ENCODE measurements at regions not wholly inside any gene's neighbourhood (a gene's known extent, or its start where the extent isn't known, plus 50 kb on each side); places are given as distances from the start of the nearest gene placed in this dataset.
"Not testable (repeated sequence)": the region's sequence is repeated elsewhere in the genome, so short reads cannot be mapped to it uniquely, and the experiment has no call there.

DNA sequence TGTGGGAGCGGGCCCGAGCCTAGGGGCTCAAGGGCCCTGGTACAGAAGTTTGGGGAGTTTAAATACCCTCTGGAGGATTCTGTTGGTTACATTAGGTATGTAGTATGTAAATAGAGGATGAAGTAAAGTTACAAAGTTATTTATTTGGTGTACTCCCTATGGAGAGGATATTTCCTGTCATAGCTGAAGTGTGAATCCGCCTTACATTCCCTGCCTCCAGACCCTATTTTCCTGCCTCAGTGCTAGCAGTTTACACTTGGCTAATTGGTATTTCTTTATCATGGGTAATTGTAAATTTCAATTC, 60.6 kb upstream of the KLF14 start:
- no peak overlapping the region for H3K4me2 ChIP-seq (ENCODE audit: low read depth, low read length)
- H3K27ac ChIP-seq (ENCODE audit: low read length), result no peak overlapping the region
- H3K36me3 ChIP-seq (replicated peaks; ENCODE audit: insufficient read depth, low read length), result no peaks in the 10 kb centered on the region
- H3K9me3 ChIP-seq (replicated peaks; ENCODE audit: insufficient read depth, low read length), result no peaks in the 10 kb centered on the region
- no peak overlapping the region for H2AFZ ChIP-seq (ENCODE audit: low read length)
- H3K27me3 ChIP-seq (replicated peaks; ENCODE audit: insufficient read depth, low read length), result no peaks in the 10 kb centered on the region
- H4K20me1 ChIP-seq (ENCODE audit: insufficient read depth, low read length), result no peaks in the 10 kb centered on the region
- TF ChIP-seq EZH2 (optimal IDR thresholded peaks at IDR 0.05; ENCODE audit: low read depth, low read length), result no peak
- H3K79me2 ChIP-seq (ENCODE audit: low read length), result no peaks in the 10 kb centered on the region
- no peaks in the 10 kb centered on the region for H3K9me2 ChIP-seq (replicated peaks; ENCODE audit: insufficient read depth, low read length)
- no peak for DNase-seq
- H3F3A ChIP-seq (ENCODE audit: insufficient read depth, low read length), result no peaks in the 10 kb centered on the region
- H3K9ac ChIP-seq (ENCODE audit: low read length), result no peak overlapping the region
- H3K4me1 ChIP-seq (ENCODE audit: low read length), result no peaks in the 10 kb centered on the region
- H3K4me3 ChIP-seq (ENCODE audit: low read length), result no peak overlapping the region

GRCh38 chr7:130796425-130796824, 62.4 kb upstream of the KLF14 start:
- H3F3A ChIP-seq (ENCODE audit: insufficient read depth, low read length); H3K27ac ChIP-seq (ENCODE audit: low read length); H2AFZ ChIP-seq (ENCODE audit: low read length); H3K9me2 ChIP-seq (replicated peaks; ENCODE audit: insufficient read depth, low read length); H3K9me3 ChIP-seq (replicated peaks; ENCODE audit: insufficient read depth, low read length); DNase-seq; H3K79me2 ChIP-seq (ENCODE audit: low read length); H3K4me1 ChIP-seq (ENCODE audit: low read length); H3K9ac ChIP-seq (ENCODE audit: low read length); H3K36me3 ChIP-seq (replicated peaks; ENCODE audit: insufficient read depth, low read length); H4K20me1 ChIP-seq (ENCODE audit: insufficient read depth, low read length); H3K4me2 ChIP-seq (ENCODE audit: low read depth, low read length); H3K4me3 ChIP-seq (ENCODE audit: low read length); H3K27me3 ChIP-seq (replicated peaks; ENCODE audit: insufficient read depth, low read length): not testable (repeated sequence)

DNA sequence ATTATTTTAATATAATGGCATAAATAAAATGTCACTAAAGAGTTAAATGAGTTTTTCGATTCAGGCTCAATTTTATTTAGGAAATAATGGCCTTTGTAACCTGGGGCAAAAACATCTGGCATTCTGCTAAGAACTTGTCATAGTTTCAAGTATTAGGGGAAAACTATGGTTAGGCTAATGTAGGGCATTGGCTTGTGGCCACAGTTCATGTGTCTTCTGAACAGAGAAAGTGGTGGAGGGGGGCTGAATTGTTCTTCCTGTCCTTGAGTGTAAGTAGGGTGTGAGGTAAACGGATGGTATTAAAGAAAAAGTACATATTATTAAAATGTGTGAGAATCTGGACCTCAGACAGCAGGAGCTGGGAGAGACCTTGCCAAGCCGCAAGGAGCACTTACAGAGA, 69.1 kb upstream of the KLF14 start:
- H3K9me3 ChIP-seq (replicated peaks; ENCODE audit: insufficient read depth, low read length), result no peaks in the 10 kb centered on the region
- no peaks in the 10 kb centered on the region for H4K20me1 ChIP-seq (ENCODE audit: insufficient read depth, low read length)
- H3K27me3 ChIP-seq (replicated peaks; ENCODE audit: insufficient read depth, low read length), result no peaks in the 10 kb centered on the region

DNA sequence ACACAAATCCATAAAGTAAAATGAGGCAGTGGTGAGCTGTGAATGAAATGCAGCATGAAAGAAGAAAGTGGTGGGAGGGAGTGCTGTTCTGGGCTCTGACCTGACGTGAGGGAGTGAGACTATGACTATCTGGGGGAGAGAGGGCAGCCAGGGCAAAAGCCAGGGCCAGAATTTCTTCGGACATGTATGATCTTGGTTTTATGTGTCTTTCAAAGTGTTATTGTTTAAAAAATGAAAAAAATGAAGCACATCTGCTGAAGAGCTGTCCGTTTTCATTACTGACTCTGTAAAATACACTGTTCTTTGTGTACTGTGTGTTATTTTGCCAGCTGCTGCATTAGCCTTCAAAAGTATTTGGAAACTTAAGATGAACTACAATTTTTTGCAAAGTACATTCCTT, 70.2 kb upstream of the KLF14 start:
- Histone ChIP-seq H3F3A (ENCODE audit: insufficient read depth, low read length) (no peaks in the 10 kb centered on the region), H3K9me2 (replicated peaks; ENCODE audit: insufficient read depth, low read length) (no peaks in the 10 kb centered on the region), H3K9ac (ENCODE audit: low read length) (no peak overlapping the region), H2AFZ (ENCODE audit: low read length) (no peak overlapping the region), H3K4me3 (ENCODE audit: low read length) (no peak overlapping the region), H3K79me2 (ENCODE audit: low read length) (no peaks in the 10 kb centered on the region), H3K27me3 (replicated peaks; ENCODE audit: insufficient read depth, low read length) (no peaks in the 10 kb centered on the region), H4K20me1 (ENCODE audit: insufficient read depth, low read length) (no peaks in the 10 kb centered on the region), H3K4me2 (ENCODE audit: low read depth, low read length) (no peak overlapping the region), H3K36me3 (replicated peaks; ENCODE audit: insufficient read depth, low read length) (no peaks in the 10 kb centered on the region), H3K9me3 (replicated peaks; ENCODE audit: insufficient read depth, low read length) (no peaks in the 10 kb centered on the region), H3K27ac (ENCODE audit: low read length) (no peak overlapping the region), H3K4me1 (ENCODE audit: low read length) (no peaks in the 10 kb centered on the region)
- DNase-seq, result no peak
- TF ChIP-seq, protein P1, sequence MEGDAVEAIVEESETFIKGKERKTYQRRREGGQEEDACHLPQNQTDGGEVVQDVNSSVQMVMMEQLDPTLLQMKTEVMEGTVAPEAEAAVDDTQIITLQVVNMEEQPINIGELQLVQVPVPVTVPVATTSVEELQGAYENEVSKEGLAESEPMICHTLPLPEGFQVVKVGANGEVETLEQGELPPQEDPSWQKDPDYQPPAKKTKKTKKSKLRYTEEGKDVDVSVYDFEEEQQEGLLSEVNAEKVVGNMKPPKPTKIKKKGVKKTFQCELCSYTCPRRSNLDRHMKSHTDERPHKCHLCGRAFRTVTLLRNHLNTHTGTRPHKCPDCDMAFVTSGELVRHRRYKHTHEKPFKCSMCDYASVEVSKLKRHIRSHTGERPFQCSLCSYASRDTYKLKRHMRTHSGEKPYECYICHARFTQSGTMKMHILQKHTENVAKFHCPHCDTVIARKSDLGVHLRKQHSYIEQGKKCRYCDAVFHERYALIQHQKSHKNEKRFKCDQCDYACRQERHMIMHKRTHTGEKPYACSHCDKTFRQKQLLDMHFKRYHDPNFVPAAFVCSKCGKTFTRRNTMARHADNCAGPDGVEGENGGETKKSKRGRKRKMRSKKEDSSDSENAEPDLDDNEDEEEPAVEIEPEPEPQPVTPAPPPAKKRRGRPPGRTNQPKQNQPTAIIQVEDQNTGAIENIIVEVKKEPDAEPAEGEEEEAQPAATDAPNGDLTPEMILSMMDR (IDR thresholded peaks at IDR 0.05; ENCODE audit: low read length), result no peak
- no peak for TF ChIP-seq EZH2 (optimal IDR thresholded peaks at IDR 0.05; ENCODE audit: low read depth, low read length)

More for the DNA sequence above, 69.1 kb upstream of the KLF14 start:
- Histone ChIP-seq H3F3A (ENCODE audit: insufficient read depth, low read length) (no peaks in the 10 kb centered on the region), H3K4me2 (ENCODE audit: low read depth, low read length) (no peak overlapping the region), H3K9ac (ENCODE audit: low read length) (no peak overlapping the region), H2AFZ (ENCODE audit: low read length) (no peak overlapping the region), H3K4me3 (ENCODE audit: low read length) (no peak overlapping the region), H3K9me2 (replicated peaks; ENCODE audit: insufficient read depth, low read length) (no peaks in the 10 kb centered on the region), H3K79me2 (ENCODE audit: low read length) (no peaks in the 10 kb centered on the region), H3K36me3 (replicated peaks; ENCODE audit: insufficient read depth, low read length) (no peaks in the 10 kb centered on the region), H3K27ac (ENCODE audit: low read length) (no peak overlapping the region), H3K4me1 (ENCODE audit: low read length) (no peaks in the 10 kb centered on the region)
- TF ChIP-seq EZH2phosphoT487 (IDR thresholded peaks at IDR 0.05; ENCODE audit: low read length) (no peak), EZH2 (optimal IDR thresholded peaks at IDR 0.05; ENCODE audit: low read depth, low read length) (no peak)
- TF ChIP-seq, protein P1 (IDR thresholded peaks at IDR 0.05; ENCODE audit: low read length), result no peak
- DNase-seq, result no peak

DNA sequence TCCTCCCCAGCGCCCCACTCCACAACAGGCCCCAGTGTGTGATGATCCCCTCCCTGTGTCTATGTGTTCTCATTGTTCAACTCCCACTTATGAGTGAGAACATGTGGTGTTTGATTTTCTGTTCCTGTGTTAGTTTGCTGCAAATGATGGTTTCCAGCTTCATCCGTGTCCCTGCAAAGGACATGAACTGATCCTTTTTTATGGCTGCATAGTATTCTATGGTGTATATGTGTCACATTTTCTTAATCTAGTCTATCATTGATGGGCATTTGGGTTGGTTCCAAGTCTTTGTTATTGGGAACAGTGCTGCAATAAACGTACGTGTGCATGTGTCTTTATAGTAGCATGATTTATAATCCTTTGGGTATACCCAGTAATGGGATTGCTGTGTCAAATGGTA, 78.8 kb upstream of the KLF14 start:
- H3K27me3 ChIP-seq (replicated peaks; ENCODE audit: insufficient read depth, low read length); H3K27ac ChIP-seq (ENCODE audit: low read length); H3K9me2 ChIP-seq (replicated peaks; ENCODE audit: insufficient read depth, low read length); H3K4me1 ChIP-seq (ENCODE audit: low read length); H3K36me3 ChIP-seq (replicated peaks; ENCODE audit: insufficient read depth, low read length); H3K79me2 ChIP-seq (ENCODE audit: low read length); H4K20me1 ChIP-seq (ENCODE audit: insufficient read depth, low read length); H2AFZ ChIP-seq (ENCODE audit: low read length); H3K9me3 ChIP-seq (replicated peaks; ENCODE audit: insufficient read depth, low read length); H3K9ac ChIP-seq (ENCODE audit: low read length); DNase-seq; H3K4me3 ChIP-seq (ENCODE audit: low read length); H3F3A ChIP-seq (ENCODE audit: insufficient read depth, low read length); H3K4me2 ChIP-seq (ENCODE audit: low read depth, low read length): not testable (repeated sequence)
